ENCODE measurements at regions not wholly inside any gene's neighbourhood (a gene's known extent, or its start where the extent isn't known, plus 50 kb on each side); places are given as distances from the start of the nearest gene placed in this dataset.

- no peak for FAIRE-seq
These were observed 97.6 kb downstream of the FAT3 start for GRCh38 chr11:92322225-92322624.

- FAIRE-seq, result no peak
These were observed 100.3 kb downstream of the FAT3 start for GRCh38 chr11:92324890-92325289.

DNA sequence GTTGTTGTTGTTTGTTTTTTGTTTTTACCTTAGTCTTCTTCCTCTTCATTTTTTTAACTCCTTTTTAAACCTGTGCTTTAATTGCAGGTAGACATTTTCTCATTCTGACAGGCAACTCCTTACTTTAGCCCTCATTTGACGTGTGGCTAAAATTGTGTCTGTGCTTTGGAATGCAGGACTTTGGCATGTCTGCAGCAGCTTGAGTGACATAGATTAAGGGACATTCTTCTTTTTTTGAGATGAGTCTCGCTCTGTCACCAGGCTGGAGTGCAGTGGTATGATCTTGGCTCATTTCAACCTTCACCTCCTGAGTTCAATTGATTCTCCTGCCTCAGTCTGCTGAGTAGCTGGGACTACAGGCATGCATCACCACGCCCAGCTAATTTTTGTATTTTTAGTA lies 100.8 kb downstream of the FAT3 start:
- FAIRE-seq, result no peak

- no peak for FAIRE-seq
These were observed 104.5 kb downstream of the FAT3 start for GRCh38 chr11:92329137-92329536.

- no peak for FAIRE-seq
These were observed 105.0 kb downstream of the FAT3 start for GRCh38 chr11:92329646-92330045.

DNA sequence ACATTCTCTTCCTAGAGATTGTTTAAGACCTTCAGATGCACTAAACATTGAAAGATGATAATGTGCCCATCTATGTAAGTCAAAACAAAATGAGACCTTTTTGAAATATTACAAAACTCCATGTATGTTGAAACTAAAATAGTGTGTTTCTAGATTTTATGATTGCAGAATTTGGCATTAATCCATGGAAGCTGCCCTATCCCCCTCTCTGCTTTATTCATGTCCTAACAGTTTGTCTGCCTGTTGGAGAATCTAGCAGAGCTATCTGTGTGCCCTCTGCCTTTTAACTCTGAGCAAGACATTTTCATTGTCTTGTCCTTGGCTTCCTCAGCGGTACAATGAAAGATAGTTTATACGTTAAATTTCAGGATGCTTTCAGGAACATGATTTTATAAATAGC lies 105.5 kb downstream of the FAT3 start:
- no peak for FAIRE-seq

- no peak for FAIRE-seq
These were observed 108.4 kb downstream of the FAT3 start for GRCh38 chr11:92332986-92333385.

GRCh38 chr11:92340839-92341238 lies 116.2 kb downstream of the FAT3 start:
- no peak for FAIRE-seq

- no peak for FAIRE-seq
These were observed 117.6 kb downstream of the FAT3 start for GRCh38 chr11:92342034-92342720.

DNA sequence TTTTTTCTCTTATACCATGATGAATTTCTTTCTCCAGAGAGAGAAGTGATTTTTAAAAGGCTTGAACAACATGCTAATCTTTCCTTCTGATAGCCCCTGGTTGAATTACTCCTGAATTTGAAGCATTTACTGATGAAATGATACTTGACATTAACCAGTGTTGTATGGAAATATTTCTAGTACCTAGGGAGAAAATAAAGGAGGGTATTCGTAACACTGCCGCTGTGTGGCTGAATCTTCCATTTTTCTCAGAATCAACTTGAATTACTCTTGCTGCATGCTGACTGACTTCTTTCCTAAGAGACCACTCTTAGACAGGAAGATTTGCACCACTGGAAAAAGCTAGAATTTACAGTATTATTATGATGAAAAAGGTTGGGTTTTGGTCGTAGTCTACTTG lies 118.3 kb downstream of the FAT3 start:
- FAIRE-seq, result no peak

DNA sequence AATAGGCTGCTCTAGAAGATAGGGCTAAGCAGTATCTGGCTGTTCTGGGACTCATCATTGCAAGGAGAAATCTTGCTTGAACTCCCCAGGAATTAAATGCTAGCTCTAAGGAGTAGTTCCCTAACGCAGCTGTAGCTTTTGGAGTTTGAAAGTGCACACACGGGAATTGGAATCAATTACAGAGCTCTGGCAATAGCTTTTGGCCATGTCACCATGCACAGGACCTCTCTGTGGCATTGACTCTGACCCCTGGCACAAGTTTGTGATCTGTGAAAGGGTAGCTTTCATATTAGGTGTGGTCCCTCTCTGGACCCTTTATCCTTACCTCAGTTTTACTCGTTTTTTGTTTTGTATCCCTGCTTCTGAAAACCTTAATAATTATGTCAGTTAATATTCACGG lies 121.6 kb downstream of the FAT3 start:
- no peak for FAIRE-seq

- FAIRE-seq, result no peak
These were observed 122.8 kb downstream of the FAT3 start for GRCh38 chr11:92347454-92347853.

DNA sequence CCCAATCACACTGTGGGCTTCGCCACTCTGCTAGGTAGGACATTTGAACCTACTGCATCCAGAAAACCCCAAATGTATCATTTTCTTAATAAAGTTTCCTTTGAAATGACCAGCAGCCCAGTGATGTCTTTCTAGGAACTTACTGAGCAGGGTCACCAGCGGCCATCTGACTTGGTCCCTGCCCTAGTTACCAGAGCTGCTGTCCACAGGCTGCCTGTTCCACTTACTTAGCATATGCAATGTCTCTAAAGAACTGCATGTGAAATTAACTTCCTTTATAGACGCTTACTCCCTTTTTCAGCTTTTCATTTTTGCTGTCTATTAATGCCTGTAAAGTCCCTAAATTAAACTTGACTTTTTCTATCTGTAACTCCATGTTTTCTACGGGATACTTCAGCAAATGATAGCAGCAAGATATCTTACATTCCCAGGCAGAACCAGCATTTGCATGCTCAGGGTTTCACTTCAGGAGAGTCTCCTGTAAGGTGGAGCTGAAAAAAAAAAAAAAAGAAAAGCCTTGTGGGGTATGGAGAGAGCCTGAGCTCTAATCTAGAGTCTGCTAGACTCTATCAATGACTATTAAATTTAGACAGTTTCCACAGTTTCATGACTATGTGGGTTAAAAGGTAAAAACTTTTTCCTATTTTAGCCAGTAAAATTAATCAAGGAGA lies 125.0 kb downstream of the FAT3 start:
- no peak for FAIRE-seq

- no peak for FAIRE-seq
These were observed 132.7 kb downstream of the FAT3 start for GRCh38 chr11:92357344-92357743.

DNA sequence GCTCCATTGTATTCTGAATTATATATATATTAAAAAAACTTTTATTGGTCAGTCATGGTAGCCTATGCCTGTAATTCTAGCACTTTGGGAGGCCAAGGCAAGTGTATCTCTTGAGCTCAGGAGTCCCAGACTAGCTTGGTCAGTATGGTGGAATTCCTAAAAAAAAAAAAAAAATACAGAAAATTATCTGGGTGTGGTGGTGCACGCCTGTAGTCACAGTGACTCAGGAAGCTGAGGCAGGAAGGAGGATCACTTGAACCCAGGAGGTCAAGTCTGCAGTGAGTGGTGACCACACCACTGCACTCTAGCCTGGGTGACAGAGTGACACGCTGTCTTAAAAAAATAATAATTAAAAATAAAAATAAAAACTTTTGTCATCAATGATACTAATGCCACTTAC lies 133.2 kb downstream of the FAT3 start:
- no peak for FAIRE-seq

DNA sequence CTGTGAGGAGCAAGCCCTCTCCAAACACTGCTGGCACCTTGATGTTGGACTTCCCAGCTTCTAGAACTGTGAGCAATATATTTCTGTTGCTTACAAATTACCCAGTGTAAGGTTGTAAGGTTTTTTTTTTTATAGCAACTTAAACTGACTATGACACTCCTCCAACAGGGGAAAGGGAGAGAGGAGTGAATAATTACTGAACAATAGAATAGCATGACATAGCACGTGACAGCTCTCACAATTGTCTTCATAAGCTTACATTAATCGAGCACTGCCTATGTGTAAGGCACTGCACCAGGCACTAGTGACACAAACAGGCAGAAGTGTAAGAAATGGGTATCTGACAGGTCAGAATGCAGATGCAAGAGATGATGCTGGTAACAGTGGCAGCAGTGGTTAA lies 136.9 kb downstream of the FAT3 start:
- no peak for FAIRE-seq

GRCh38 chr11:92362989-92363388 lies 138.4 kb downstream of the FAT3 start:
- no peak for FAIRE-seq

GRCh38 chr11:92364177-92364576 lies 139.6 kb downstream of the FAT3 start:
- FAIRE-seq, result no peak

- peak; percentile 86 for FAIRE-seq
These were observed 151.6 kb downstream of the FAT3 start for GRCh38 chr11:92376146-92376599.

GRCh38 chr11:92376680-92377079 lies 152.1 kb downstream of the FAT3 start:
- no peak for FAIRE-seq

DNA sequence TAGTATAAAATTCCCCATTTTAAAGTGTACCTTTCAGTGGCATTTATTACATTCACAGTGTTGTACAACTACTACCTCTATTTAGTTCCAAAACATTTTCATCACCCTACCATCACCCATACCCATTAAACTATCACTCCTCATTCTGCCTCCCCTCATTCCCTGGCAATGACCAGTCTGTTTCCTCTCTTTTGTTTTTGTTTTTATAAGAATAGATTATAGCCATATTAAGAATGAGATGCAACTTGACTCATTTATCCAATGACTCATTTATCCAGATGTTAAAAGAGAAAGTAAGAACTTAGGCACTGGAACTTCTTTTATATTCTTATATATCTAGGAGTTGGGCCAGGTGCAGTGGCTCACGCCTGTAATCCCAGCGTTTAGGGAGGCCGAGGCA lies 156.3 kb downstream of the FAT3 start:
- FAIRE-seq, result no peak

GRCh38 chr11:92382311-92382710 lies 157.7 kb downstream of the FAT3 start:
- no peak for FAIRE-seq

DNA sequence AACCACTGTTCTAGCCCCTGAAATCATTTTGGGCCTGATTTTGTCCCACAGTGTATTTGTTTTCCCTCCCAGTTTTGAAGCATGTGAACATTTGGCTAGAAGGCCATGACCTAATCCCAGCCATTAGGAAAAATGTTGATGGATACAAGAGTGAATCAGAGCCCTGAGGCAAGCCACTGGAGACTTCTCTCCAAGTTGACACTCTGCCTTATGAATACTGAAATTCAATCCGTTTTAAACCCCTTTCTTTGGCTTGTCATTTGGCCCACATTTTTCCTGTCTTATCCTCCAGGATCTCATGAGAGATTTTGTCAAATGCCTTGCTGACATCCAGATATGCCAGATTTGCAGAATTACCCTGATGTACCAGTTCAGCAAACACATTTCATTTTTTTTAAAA lies 158.8 kb downstream of the FAT3 start:
- no peak for FAIRE-seq

- no peak for FAIRE-seq
These were observed 159.7 kb downstream of the FAT3 start for GRCh38 chr11:92384358-92384757.

GRCh38 chr11:92384802-92385201 lies 160.2 kb downstream of the FAT3 start:
- no peak for FAIRE-seq
